Hematopoietic multipotent progenitor cell treated with erythropoietin and hydrocortisone succinate and interleukin-3 and kit ligand, for 8 days (in vitro differentiated cells): ENCODE measurements at regions not wholly inside any gene's neighbourhood (a gene's known extent, or its start where the extent isn't known, plus 50 kb on each side); places are given as distances from the start of the nearest gene placed in this dataset.

Source experiments
- DNase-seq: peaks from one replicate; pipeline ENCODE4 v3.0.0-alpha.2; 2015

GRCh38 chr7:115548756-115549155 is 481.8 kb downstream of the TFEC start:
- no peak for DNase-seq

GRCh38 chr7:115546790-115547189 is 483.8 kb downstream of the TFEC start:
- DNase-seq: no peak

GRCh38 chr7:115533785-115534184 is 496.8 kb downstream of the TFEC start:
- DNase-seq: no peak

- no peak for DNase-seq
These were observed 504.3 kb downstream of the TFEC start for GRCh38 chr7:115526278-115526677.

- DNase-seq: no peak
These were observed 508.4 kb downstream of the TFEC start for GRCh38 chr7:115522174-115522573.

- DNase-seq: no peak
These were observed 514.2 kb downstream of the TFEC start for GRCh38 chr7:115516341-115516740.

GRCh38 chr7:115511330-115511729 is 519.2 kb downstream of the TFEC start:
- DNase-seq: no peak

- no peak for DNase-seq
These were observed 525.4 kb downstream of the TFEC start for GRCh38 chr7:115505136-115505535.

GRCh38 chr7:115499956-115500355 is 530.6 kb downstream of the TFEC start:
- DNase-seq: no peak

- DNase-seq: no peak
These were observed 534.6 kb downstream of the TFEC start for GRCh38 chr7:115496006-115496405.

GRCh38 chr7:115494529-115495147 is 535.9 kb downstream of the TFEC start:
- DNase-seq: no peak

- DNase-seq: no peak
These were observed 537.2 kb downstream of the TFEC start for GRCh38 chr7:115493381-115493780.

- no peak for DNase-seq
These were observed 538.7 kb downstream of the TFEC start for GRCh38 chr7:115491744-115492380.

GRCh38 chr7:115479448-115479847 is 551.1 kb downstream of the TFEC start:
- no peak for DNase-seq

GRCh38 chr7:115478426-115478825 is 552.1 kb downstream of the TFEC start:
- no peak for DNase-seq

GRCh38 chr7:115477193-115477651 is 553.3 kb downstream of the TFEC start:
- no peak for DNase-seq

- DNase-seq: no peak
These were observed 553.8 kb downstream of the TFEC start for GRCh38 chr7:115476671-115477181.

GRCh38 chr7:115475761-115476385 is 554.0 kb downstream of the MDFIC start:
- no peak for DNase-seq

GRCh38 chr7:115475206-115475605 is 553.3 kb downstream of the MDFIC start:
- DNase-seq: no peak

GRCh38 chr7:115474137-115474536 is 552.2 kb downstream of the MDFIC start:
- DNase-seq: no peak

GRCh38 chr7:115471891-115472290 is 550.0 kb downstream of the MDFIC start:
- no peak for DNase-seq

- no peak for DNase-seq
These were observed 540.6 kb downstream of the MDFIC start for GRCh38 chr7:115462301-115463015.

GRCh38 chr7:115449689-115450088 is 527.8 kb downstream of the MDFIC start:
- no peak for DNase-seq
